ENCODE measurements at regions not wholly inside any gene's neighbourhood (a gene's known extent, or its start where the extent isn't known, plus 50 kb on each side); places are given as distances from the start of the nearest gene placed in this dataset.

DNA sequence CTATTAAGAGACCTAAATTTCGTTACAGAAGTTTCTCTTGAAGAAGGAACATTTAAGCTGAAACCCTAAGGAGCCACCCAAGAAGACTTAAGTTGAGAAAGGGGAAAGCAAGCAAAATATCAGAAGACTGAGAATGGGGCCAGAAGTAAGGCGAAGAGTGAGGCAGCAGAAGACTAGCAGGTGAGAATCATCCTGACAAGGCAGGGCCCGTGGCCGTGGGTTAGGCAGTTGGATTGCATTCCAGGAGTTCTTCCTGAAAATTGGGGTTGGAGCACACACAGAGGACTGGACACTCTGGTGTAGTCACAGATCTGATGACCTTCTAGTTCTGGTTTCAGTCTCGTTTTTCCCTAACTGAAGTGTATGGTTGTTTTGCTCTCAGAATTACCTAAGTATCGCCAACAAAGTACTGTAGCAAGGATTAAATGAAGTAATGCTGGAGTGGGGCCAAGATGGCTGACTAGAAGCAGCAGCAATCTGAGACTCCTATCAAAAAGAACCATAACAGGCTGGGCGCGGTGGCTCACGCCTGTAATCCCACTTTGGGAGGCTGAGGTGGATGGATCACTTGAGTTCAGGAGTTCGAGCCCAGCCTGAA, 94.4 kb upstream of the GUCY1A1 start:
- TF ChIP-seq, protein P1, sequence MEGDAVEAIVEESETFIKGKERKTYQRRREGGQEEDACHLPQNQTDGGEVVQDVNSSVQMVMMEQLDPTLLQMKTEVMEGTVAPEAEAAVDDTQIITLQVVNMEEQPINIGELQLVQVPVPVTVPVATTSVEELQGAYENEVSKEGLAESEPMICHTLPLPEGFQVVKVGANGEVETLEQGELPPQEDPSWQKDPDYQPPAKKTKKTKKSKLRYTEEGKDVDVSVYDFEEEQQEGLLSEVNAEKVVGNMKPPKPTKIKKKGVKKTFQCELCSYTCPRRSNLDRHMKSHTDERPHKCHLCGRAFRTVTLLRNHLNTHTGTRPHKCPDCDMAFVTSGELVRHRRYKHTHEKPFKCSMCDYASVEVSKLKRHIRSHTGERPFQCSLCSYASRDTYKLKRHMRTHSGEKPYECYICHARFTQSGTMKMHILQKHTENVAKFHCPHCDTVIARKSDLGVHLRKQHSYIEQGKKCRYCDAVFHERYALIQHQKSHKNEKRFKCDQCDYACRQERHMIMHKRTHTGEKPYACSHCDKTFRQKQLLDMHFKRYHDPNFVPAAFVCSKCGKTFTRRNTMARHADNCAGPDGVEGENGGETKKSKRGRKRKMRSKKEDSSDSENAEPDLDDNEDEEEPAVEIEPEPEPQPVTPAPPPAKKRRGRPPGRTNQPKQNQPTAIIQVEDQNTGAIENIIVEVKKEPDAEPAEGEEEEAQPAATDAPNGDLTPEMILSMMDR (IDR thresholded peaks at IDR 0.05; ENCODE audit: low read length), result no peak
- no peak for TF ChIP-seq EZH2 (IDR thresholded peaks at IDR 0.05; ENCODE audit: borderline replicate concordance, low read length)

Measured in OCI-LY1 (cell line).